IPS DF 4.7 (cell line): ENCODE measurements at regions not wholly inside any gene's neighbourhood (a gene's known extent, or its start where the extent isn't known, plus 50 kb on each side); places are given as distances from the start of the nearest gene placed in this dataset.
"Not testable (repeated sequence)": the region's sequence is repeated elsewhere in the genome, so short reads cannot be mapped to it uniquely, and the experiment has no call there.

Experiments used
- DNase-seq: peaks from one replicate; pipeline ENCODE4 v3.0.0-alpha.2; 2013; ENCODE audit warnings: low spot score; ENCODE audit errors: extremely low read depth

DNA sequence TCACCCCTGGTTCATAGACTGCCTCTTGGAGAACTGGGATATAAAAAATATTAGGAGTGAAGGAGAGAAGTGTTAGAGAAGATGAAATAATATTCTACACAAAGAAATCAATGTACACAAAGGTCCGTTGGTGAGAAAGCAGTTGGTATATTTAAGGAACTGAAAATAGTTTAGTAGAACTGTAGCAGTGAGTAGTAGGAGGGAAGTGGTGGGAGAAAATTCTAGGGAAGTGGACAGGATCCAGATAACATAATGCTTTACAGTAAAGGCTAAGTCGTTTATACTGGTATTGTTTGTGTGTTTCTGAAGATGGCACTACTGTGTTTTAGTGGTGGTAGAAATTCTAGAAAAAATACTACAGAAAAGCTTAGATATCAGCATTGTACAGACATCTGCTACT lies 120.8 kb upstream of the CHORDC1 start:
- no peak for DNase-seq

DNA sequence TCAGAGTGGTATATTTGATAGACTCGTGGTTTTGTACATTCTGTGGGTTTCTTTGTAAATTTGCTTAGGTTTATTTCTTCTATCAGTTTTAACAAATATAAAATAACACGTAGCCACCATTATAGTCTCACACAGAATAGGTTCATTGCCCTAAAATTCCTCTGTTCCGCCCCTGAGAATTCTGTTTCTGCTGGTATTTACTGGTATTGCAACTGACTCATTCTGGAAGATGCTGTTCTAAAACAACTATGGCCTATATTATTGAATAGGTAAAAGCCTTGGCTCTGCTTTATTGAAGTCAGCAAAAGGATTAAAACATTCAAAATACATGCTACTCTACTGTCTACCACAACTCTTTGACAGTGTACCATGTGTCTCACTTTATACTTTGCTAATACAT lies 119.1 kb upstream of the CHORDC1 start:
- DNase-seq: no peak

DNA sequence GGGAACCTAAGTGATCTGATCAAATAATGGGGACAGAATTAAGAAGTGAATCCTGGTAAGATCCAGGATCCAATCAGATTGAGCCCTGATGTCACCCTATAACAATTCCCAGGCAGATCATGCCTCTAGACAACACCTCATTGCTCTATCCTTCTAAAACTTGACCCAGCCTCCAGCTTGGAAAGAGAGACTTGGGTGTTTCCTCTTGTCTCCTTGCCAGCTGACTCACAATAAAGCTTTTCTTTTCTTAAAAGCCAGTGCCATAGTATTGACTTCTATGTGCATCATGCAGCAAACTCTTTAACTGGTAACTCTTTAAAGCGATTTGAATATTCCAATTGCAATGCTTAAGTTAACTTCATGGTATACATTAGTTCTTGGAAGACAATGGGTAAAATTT lies 109.6 kb upstream of the CHORDC1 start:
- DNase-seq: no peak

- no peak for DNase-seq
These were observed 107.8 kb upstream of the CHORDC1 start for GRCh38 chr11:90330632-90331031.

DNA sequence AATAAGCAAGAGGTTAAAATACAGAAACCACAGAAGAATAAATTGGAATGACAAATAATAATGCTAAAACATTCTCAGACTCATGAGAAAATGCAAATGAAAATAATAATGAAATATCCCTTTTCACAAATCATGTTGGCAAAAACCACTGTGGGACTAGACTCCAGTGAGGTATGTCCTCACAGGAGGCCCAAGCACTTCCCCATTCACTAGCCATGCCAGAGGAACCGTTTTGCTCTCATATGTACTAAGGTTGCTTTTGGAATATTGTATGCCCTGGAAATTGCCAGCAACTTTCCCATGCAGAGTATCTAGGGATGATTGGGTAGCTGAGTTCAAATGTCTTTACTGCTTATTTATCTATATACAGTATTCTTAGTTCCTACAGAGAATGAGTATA lies 106.2 kb upstream of the CHORDC1 start:
- DNase-seq: no peak

DNA sequence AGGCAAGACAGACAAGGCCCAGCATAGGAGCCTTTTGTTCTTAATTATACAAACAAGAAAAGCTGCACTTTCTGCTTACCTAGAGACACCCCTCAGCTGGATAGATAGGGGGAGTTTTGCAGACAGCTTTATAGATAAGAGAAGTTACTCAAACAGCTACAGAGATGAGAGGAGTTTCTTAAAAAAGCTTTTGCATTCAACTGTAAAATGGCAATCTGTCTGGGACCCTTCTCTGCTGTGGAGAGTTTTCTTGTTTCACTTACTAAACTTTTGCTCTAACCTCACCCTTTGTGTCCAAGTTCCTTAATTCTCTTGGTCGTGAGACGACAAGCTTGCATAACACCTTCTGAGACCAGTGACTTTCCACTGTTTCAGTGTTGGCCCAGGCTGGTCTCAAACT lies 103.8 kb upstream of the CHORDC1 start:
- DNase-seq: no peak

GRCh38 chr11:90323289-90323688 lies 100.4 kb upstream of the CHORDC1 start:
- no peak for DNase-seq

- DNase-seq: no peak
These were observed 98.2 kb upstream of the CHORDC1 start for GRCh38 chr11:90321018-90321417.

DNA sequence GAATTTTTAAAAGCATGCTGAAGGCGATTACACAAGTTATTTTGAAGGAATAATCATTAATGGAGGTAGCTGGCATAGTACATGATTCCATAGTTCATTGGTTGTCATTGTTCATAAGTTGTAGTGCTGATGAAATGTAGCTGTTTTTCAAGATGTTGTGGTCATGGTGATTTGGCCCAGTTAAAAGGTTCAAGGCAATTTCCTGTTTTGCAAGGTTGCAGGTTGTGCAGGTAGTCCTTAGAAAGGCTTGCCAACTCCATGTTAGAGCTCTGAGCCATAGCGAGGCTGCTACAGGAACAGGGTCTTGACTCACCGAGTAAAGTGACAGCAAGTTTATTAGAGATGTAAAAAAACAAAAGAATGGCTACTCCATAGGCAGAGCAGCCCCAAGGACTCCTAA lies 95.8 kb upstream of the CHORDC1 start:
- DNase-seq: no peak

DNA sequence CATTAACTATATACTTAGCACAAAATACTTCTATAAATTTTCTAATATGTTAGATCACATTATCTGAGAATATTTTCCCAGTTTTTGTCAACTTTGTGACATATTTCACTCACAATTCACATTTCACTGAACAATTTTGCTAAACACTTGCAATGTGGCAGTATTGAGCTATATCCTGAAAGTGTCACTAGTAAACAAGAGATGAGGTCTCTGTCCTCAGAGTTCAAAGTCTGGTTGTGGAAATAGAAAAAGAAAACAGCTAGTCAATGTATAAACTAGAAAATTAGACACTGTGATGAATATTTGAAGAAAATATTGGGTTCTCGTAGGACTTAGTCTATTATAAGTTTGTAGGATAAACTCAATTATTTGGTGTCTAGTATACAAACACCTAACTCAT lies 87.4 kb upstream of the CHORDC1 start:
- DNase-seq: no peak

DNA sequence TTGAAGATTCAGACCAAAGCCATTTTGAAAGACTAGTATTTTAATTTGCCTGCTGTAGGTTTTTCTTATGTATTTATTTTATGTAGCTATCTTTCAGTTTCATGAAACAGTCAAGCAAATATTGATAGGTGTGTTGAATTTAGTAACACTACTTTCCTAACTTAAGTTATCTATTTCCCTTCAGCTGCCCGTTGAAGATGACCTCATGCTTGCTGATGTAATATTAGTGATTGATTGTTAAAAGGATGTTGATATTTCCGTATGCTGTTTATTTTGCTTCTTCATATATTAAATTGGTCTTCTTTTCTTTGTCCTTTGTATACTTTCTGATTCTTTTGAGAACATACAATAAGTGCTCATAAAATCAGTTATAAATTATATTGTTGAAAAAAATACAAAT lies 86.8 kb upstream of the CHORDC1 start:
- DNase-seq: no peak

DNA sequence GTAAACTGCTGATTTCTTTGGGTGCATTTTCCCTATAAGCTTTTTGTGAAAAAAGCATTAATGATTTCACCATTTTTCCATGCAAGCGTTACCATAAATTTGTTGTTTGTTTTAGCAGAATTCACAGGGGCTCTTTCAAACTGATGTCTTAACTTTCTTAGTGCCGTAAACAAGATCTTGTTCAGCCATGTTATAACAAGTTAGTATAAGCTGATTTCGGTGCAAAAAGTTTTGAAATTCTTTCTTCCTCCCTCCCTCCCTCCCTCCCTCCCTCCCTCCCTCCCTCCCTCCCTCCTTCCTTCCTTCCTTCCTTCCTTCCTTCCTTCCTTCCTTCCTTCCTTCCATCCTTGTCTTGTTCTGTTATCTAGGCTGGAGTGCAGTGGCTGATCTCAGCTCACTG lies 71.7 kb upstream of the CHORDC1 start:
- DNase-seq: no peak

- no peak for DNase-seq
These were observed 71.2 kb upstream of the CHORDC1 start for GRCh38 chr11:90294091-90294490.

- no peak for DNase-seq
These were observed 65.5 kb upstream of the CHORDC1 start for GRCh38 chr11:90288212-90288821.

DNA sequence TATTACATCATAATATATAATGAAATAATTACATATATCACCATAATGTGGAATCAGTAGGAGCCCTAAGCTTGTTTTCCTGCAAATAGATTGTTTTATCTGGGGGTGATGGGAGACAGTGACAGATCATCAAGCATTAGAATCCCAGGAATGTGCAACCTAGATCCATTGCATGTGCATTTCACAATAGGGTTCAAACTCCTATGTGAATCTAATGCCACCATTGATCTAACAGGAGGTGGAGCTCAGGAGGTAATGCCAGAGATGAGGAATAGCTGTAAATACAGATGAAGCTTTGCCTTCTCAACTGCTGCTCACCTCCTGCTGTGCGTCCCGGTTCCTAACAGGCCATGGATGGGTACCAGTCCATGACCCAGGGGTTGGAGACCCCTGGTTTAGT lies 63.8 kb upstream of the CHORDC1 start:
- no peak for DNase-seq

DNA sequence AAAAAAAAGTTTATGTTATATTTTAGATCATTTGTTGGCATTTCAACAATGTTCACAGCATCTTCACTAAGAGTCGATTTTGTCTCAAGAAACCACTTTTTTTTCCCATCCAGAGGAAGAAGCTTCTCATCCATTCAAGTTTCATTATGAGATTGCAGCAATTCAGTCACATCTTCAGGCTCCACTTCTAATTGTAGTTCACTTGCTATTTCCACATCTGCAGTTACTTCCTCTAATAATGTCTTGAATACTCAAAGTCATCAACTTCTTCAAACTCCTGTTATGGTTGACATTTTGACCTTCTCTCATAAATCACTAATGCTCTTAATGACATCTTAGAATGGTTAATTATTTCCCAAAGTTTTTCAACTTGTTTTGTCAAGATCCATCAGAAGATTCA lies 61.3 kb upstream of the CHORDC1 start:
- no peak for DNase-seq

DNA sequence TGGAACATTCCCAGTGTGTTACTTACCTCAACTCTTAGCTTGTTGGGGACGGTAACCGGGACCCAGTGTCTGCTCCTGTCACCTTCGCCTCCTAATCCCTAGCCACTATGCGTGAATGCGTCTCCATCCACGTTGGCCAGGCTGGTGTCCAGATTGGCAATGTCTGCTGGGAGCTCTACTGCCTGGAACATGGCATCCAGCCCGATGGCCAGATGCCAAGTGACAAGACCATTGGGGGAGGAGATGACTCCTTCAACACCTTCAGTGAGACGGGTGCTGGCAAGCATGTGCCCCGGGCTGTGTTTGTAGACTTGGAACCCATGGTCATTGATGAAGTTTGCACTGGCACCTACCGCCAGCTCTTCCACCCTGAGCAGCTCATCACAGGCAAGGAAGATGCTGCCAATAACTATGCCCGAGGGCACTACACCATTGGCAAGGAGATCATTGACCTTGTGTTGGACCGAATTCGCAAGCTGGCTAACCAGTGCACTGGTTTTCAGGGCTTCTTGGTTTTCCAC lies 59.8 kb upstream of the CHORDC1 start:
- DNase-seq: not testable (repeated sequence)

DNA sequence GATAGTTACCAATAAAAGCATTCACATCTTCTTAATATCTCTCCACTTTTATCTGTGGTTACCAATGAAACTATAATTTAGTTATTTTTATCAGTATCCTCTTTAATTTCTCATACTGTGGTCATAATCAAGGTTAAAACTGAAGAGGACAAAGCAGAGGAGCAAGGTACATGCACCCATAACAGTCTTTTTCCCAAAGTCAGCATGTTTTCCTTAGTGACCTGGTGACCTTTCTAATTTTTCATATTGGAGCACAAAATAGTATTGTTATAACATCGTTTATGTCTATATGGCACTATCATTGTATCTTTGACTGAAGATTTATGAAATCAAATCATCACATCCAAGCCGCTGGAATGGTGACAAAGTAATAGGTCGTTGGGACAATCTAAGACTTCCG lies 51.5 kb upstream of the CHORDC1 start:
- no peak for DNase-seq
